ENCODE measurements at regions not wholly inside any gene's neighbourhood (a gene's known extent, or its start where the extent isn't known, plus 50 kb on each side); places are given as distances from the start of the nearest gene placed in this dataset.

DNA sequence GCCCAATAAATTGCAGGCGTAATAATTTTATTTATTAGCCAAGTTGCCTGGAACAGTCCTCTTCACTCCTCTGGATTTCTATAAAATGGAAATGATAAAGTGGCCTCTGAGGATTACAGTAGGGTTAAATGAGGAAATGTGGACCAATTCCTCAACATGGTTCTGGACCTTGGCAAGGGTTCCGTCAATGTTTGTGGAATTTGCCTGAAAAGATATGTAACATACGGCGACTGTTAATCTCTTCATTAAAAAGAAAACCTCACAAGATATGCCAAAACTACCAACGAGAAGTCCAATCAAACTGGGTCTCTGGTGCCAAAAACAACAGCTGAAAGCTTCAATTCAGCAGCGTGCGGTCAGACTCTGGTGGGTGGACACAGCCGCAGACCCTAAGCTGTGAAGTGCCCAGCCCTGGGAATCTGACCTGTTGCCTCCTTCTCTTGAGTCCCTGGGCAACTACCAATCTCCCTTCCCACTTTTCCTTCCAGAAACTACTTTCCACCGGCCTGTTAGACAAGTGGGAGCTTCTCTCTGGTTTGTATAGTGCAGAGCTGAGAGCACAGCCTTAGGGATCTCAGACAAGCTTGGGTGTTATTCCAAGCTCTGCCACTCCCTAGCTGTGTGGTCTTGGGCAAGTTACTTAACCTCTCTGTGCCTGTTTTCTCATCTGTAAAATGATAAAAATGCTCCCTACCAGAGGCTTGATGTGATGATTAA is 190.5 kb upstream of the GSC start:
- no peak for DNase-seq (ENCODE audit: low spot score)

GRCh38 chr14:94953541-94954260 is 183.8 kb upstream of the GSC start:
- no peak for DNase-seq (ENCODE audit: low spot score)

DNA sequence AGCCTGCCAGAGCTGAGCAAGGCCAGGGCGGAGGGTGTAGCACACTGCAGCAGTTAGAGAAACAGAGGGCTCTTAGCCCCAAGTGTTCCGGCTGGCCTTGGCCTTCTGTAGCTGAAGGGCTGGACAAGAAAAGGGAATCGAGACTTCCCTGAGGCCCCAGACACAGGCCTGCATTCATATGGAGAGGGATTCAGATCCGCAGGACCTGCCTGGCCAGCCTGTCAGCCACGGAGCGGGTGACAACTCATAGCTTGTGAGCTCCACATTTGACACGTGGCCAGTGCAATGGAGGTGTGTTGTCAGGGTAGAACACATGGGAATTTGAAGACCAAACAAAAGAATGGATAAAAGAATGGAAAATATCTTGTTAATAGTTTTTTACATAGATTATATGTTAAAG is 182.2 kb upstream of the GSC start:
- no peak for DNase-seq (ENCODE audit: low spot score)

DNA sequence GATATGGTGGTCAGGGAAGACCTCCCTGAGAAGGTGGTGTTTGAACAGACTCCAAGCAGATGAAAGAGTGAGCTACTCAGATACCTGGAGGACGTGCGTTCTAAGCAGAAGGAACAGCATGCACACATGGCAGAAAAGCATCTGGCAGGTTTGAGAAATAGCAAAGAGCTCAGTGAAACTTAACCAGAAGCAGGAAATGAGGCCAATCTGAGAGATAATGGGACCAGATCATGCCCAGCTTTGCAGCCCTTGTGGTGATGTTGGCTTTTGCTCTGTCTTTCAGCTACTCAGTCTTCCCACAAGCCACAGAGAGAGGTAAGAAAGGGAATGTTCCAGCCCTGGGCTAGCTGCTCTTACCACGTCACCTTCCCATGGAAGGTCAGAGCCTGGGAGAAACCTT is 176.3 kb upstream of the GSC start:
- no peak for DNase-seq (ENCODE audit: low spot score)

DNA sequence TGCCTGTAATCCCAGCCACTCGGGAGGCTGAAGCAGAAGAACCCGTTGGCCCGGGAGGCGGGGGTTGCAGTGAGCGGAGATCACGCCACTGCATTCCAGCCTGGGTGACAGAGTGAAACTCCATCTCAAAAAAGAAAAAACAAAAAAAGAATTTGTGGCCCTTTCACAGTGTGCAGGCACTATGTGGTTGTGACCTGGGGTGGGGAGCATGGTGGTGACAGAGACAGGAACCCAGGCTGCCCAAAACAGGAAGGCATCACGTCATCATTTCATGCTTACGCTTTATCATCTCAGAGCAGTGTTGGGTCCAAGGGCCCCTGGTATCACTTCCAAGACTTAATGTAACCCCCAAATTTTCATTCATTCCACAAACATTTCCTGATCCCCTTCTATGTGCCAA is 175.7 kb upstream of the GSC start:
- no peak for DNase-seq (ENCODE audit: low spot score)

- no peak for DNase-seq (ENCODE audit: low spot score)
Measured at GRCh38 chr14:94944636-94945258, 174.8 kb upstream of the GSC start.

DNA sequence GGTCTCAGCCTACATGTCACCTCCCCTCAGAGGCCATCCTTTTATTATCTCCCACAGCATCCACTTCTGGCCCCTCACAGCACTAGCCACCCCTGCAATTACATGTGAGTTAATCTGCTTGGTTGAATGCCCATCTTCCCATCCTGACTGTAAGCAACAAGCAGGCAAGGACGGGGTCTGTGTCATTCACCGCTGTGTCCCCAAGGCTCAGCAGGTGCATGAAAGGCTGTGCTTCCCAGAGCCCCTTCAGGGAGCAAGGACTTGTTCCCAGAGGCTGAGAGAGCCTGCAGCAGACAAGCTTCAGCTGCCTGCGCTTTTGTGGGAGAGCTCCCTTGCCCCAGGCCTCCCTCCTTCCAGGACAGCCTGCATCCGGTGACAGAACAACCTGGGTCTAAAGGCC is 172.7 kb upstream of the GSC start:
- no peak for DNase-seq (ENCODE audit: low spot score)

DNA sequence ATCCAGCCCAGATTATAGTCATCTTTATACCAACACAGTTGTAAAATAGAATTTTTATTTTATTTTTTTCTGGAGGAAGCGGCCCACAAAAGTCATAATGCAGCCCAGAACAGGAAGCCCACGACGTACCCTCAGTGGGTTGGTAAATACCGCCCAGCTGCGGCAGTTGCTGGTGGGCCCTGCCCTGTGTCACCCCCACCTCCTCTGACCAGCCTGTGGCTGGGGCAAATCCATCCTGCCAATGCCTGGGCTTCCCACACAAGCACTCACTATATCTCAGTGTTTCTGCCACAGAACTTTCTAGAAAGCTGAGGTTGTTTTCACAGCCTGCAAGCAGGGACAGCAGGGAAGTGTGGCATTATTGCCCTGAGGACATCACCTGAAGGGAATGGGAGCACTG is 171.4 kb upstream of the GSC start:
- no peak for DNase-seq (ENCODE audit: low spot score)

DNA sequence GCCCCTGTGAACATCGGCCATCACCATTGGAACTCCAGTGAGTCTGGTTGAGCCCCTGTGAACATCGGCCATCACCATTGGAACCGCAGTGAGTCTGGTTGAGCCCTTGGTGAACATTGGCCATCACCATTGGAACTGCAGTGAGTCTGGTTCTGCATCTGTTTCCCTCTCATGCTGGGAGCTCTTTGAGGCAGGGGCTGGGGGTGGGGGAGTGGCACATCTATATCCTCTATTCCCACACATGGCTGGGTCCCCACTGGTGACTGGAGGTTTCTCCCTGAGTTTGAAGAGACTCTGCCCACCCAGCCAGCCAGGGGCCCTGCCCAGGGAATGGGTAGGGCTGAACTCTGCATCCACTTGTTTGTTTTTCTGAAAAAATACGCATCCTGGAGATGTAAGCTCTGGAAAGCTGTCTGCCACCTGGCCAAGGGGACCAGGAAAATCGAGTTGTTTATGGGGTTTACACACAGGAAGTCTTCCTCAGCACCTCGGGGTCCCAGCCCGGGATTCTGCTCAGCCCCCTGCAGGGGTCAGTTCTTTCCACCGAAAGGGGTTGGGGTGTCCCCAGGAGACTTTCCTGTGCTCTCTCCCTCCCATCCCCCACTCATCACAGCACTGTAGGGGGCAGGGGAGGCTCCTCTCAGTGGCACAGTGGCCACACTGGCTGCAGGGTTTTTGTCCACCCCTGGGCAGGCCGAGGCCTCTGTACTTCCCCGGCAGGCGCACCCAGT is 170.5 kb upstream of the GSC start:
- DNase-seq (ENCODE audit: low spot score): no peak

DNA sequence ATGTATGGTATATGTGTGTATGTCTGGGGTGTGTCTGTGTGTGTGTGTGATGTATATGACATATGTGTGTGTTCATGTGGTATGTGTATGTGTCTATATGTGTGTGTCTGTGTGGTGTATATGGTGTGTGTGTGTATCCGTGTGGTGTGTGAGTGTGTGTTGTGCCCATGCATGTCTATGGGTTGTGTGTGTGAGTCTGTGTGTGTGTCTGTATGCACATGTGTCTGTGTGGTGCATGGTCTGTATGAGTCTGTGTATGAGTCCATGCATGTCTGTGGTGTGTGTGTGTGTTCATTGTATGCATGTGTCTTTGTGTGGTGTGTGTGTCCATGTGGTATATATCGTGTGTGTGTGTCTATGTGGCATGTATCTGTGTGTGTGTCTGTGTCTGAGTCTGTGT is 168.1 kb upstream of the GSC start:
- no peak for DNase-seq (ENCODE audit: low spot score)

DNA sequence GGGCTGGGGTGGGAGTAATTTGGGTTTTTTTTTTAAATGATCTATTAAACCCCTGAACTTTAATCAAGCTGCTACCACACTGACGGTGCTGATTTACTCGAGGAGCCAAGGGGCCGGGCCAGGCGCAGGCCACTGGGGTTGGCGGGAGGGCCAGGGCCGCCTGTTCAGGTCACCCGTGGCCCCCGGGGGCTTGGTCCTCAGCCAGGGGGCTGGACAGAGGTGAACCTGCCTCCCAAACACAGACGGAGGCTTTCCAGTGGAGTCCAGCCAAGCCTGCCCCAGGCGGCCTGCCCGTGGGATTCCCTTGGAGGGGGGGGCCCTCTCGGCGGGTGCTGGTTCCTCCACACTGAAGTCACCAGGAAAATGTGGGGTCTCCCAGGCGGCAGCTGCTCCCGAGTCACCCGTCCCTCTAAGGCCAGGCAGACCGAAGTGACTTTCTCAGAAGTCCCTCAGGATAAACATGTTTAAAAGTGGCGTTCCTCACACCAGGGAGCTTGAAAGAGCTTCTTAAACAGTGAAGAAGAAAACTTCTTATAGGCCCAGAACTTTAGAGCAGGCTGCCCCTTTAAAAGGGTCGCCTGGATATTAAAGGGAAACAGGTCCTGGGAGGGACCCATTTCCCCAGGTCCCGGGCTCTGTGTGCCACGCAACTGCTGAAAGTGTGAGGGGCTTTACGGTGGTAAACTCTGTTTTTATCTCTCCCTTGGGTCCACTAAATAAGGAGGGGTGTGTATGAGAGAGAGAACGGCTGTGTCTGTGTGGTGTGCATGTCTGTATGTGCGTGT is 167.2 kb upstream of the GSC start:
- no peak for DNase-seq (ENCODE audit: low spot score)

DNA sequence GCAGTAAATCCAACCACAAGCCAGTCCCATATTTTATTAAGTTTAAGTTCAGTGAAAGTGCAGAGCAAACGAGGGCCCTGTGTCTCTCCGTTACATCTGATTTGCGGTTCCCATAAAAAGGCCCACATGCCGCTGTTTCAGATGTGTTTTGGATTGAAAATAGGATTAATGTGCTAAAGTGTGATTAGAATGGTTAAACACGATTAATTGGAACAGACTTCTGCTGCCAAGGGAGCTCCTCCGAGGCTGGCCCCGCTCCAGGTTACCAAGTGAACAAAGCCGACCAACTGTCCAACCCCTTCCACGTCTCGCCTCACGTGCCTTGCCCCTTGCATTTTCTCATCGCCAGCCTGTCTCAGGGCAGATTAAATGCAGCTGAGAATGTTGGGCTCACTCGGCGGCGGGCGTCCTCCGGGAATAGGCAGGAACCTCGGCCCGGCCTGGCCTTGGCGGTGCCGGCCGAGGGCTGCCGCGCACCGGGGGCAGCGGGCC is 166.5 kb upstream of the GSC start:
- no peak for DNase-seq (ENCODE audit: low spot score)

DNA sequence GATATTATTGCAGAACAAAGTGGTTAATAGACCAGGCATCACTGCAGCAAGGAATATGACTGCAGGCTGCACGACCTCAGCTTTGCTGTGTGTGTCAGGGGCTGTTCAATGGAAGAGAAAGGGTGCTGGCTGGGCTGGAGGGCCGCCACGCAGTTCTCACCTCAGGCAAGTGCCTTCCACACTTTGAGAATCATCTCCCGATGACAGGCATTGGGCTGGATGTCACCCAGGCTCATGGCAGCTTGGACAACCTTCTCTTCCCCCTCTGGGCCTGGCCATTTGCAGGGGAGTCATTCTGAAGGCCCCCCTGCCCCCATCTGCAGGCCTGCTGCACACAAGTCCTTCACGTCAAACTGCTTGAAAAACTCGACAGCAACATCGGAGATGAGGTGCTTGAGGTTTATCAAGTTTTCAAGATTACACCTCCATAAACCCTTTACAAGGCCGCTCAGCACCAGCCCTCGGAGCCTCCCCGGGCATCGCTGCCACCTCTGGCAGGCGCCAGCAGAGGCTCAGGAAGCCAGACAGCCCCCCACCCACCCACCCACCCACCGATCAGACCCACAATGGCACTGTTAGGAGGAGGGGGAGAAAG is 165.9 kb upstream of the GSC start:
- DNase-seq (ENCODE audit: low spot score): no peak

GRCh38 chr14:94934276-94934810 is 164.4 kb upstream of the GSC start:
- no peak for DNase-seq (ENCODE audit: low spot score)

GRCh38 chr14:94933486-94933885 is 163.6 kb upstream of the GSC start:
- no peak for DNase-seq (ENCODE audit: low spot score)

DNA sequence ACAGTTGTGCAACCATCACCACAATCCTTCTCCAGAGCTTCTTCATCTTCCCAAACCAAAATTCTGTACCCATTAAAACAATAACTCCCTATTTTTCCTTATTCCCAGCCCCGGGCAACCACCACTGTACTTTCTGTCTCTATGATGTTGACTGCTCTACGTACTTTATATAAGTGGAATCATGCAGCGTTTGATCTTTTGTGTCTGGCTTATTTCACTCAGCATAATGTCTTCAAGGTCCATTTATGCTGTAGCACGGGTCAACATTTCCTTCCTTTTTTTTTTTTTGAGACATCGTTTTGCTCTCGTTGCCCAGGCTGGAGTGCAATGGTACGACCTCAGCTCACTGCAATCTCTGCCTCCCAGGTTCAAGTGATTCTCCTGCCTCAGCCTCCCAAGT is 162.7 kb upstream of the GSC start:
- DNase-seq (ENCODE audit: low spot score): no peak

- DNase-seq (ENCODE audit: low spot score): no peak
Measured at GRCh38 chr14:94930690-94931089, 160.8 kb upstream of the GSC start.

DNA sequence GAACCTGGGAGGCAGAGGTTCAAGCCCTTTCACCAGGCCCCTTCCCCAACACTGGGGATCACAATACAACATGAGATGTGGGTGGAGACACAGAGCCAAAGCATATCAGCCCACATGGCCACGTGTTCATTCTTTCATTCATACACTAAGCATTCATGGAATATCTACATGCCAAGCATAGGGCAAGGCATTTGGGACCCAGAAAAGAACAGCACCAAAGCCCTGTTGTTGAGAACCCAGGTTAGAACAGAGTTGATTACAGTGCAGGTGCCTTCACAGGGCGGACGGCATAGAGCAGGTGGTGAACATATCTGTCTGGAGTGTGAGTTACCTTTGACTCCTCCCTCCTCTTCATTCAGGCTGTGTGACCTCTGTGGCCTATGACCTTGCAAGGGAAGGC is 159.4 kb upstream of the GSC start:
- no peak for DNase-seq (ENCODE audit: low spot score)

DNA sequence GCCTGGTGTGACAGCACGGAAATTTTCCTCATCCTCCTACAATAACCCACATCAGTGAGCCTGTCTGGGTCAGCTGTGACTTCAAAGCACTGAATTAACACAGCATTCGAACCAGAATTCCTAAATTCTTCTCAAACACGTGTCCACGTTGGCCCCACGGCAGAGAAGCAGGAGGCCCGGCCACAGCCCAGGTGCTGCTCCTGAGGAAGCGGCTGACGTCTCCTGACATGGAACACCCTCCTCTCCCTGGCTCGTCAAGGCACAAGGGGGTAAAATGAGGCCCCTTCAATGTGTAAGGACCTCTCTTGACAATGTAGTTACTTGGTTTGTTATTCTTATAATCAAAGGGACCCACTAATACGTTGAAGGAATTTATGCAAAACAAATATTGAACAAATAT is 156.3 kb upstream of the GSC start:
- DNase-seq (ENCODE audit: low spot score): no peak

- DNase-seq (ENCODE audit: low spot score): no peak
Measured at GRCh38 chr14:94925416-94926173, 155.7 kb upstream of the GSC start.

Measured in HuH-7 (cell line).